HEK293 (cell line): ENCODE measurements at regions not wholly inside any gene's neighbourhood (a gene's known extent, or its start where the extent isn't known, plus 50 kb on each side); places are given as distances from the start of the nearest gene placed in this dataset.

Source experiments
- CTCF ChIA-PET: fragments of 350-600 bp; formaldehyde crosslinking; extraction: SDS; loops from one replicate; lab custom pipeline; 2021; ENCODE audit warnings: antibody characterized with exemption; lab: Yijun Ruan, JAX
- POLR2A ChIA-PET: fragments of 300-600 bp; formaldehyde crosslinking; extraction: SDS; loops from one replicate; lab custom pipeline; 2020; ENCODE audit warnings: antibody characterized with exemption, inconsistent platforms; lab: Yijun Ruan, JAX
- H3K27ac ChIP-seq: fragments of 200-500 bp; sonication (Bioruptor generic); 2 replicates; pipeline ENCODE4 v1.5.1; 2014; ENCODE audit warnings: low read depth, low read length, control low read depth, inconsistent platforms; ENCODE audit errors: extremely low read depth
- H3K36me3 ChIP-seq, 2 experiments: fragments of 200-500 bp in 1 of 2; sonication (Bioruptor generic) in 1 of 2; 1 replicate in 1 of 2; 2 replicates in 1 of 2; pipeline ENCODE4 v1.5.1; 2014 to 2017; ENCODE audit warnings: inconsistent platforms in 2 of 2, low read length in 2 of 2; ENCODE audit not compliant: control insufficient read depth in 2 of 2, insufficient read depth in 1 of 2
- H3K4me1 ChIP-seq: fragments of 200-500 bp; sonication (Bioruptor generic); 2 replicates; pipeline ENCODE4 v1.5.1; 2014; ENCODE audit warnings: mild to moderate bottlenecking, low read length, inconsistent platforms; ENCODE audit not compliant: control insufficient read depth, insufficient read depth
- H3K4me3 ChIP-seq: 2 replicates; pipeline ENCODE4 v1.5.1; 2011; ENCODE audit warnings: low read depth, mild to moderate bottlenecking, control low read depth, low read length, moderate library complexity
- H3K9me3 ChIP-seq: fragments of 200-500 bp; sonication (Bioruptor generic); 2 replicates; pipeline ENCODE4 v1.5.1; 2014; ENCODE audit warnings: low read depth, low read length, inconsistent platforms; ENCODE audit not compliant: control insufficient read depth, insufficient read depth
- EGR2 ChIP-seq: fragments of 450-650 bp; formaldehyde crosslinking; IDR thresholded peaks from 2 replicates; pipeline ENCODE4 v1.5.1; 2016; ENCODE audit warnings: low read depth, missing biosample characterization, missing genetic modification characterization
- KLF16 ChIP-seq: fragments of 450-650 bp; formaldehyde crosslinking; IDR thresholded peaks from 2 replicates; pipeline ENCODE4 v1.5.1; 2017; ENCODE audit warnings: missing biosample characterization, missing genetic modification characterization
- KLF8 ChIP-seq: fragments of 450-650 bp; formaldehyde crosslinking; IDR thresholded peaks from 2 replicates; pipeline ENCODE4 v1.5.1; 2016; ENCODE audit warnings: missing biosample characterization, missing genetic modification characterization
- SCRT2 ChIP-seq: fragments of 450-650 bp; formaldehyde crosslinking; IDR thresholded peaks from 2 replicates; pipeline ENCODE4 v1.5.1; 2016; ENCODE audit warnings: missing biosample characterization, missing genetic modification characterization
- WT1 ChIP-seq: fragments of 450-650 bp; formaldehyde crosslinking; IDR thresholded peaks from 2 replicates; pipeline ENCODE4 v1.5.1; 2016; ENCODE audit warnings: missing biosample characterization, missing genetic modification characterization
- ZFHX2 ChIP-seq: fragments of 450-650 bp; formaldehyde crosslinking; conservative IDR thresholded peaks from 2 replicates; pipeline ENCODE4 v1.5.1; 2016; ENCODE audit warnings: missing biosample characterization, missing genetic modification characterization
- ZFP3 ChIP-seq: fragments of 450-650 bp; formaldehyde crosslinking; IDR thresholded peaks from 2 replicates; pipeline ENCODE4 v1.5.1; 2016; ENCODE audit warnings: low read depth, missing biosample characterization, missing genetic modification characterization
- ZFP41 ChIP-seq: fragments of 450-650 bp; formaldehyde crosslinking; IDR thresholded peaks from 2 replicates; pipeline ENCODE4 v1.5.1; 2016; ENCODE audit warnings: missing biosample characterization, missing genetic modification characterization, borderline replicate concordance
- ZNF114 ChIP-seq: fragments of 450-650 bp; formaldehyde crosslinking; IDR thresholded peaks from 2 replicates; pipeline ENCODE4 v1.5.0; 2017; ENCODE audit warnings: missing biosample characterization, missing genetic modification characterization
- ZNF211 ChIP-seq: fragments of 450-650 bp; formaldehyde crosslinking; IDR thresholded peaks from 2 replicates; pipeline ENCODE4 v1.5.1; 2016; ENCODE audit warnings: low read depth, missing biosample characterization, missing genetic modification characterization
- ZNF266 ChIP-seq: fragments of 450-650 bp; formaldehyde crosslinking; IDR thresholded peaks from 2 replicates; pipeline ENCODE4 v1.5.1; 2016; ENCODE audit warnings: missing biosample characterization, missing genetic modification characterization, low read depth
- ZNF416 ChIP-seq: fragments of 450-650 bp; formaldehyde crosslinking; IDR thresholded peaks from 2 replicates; pipeline ENCODE4 v1.5.1; 2016; ENCODE audit warnings: missing biosample characterization, missing genetic modification characterization
- ZNF521 ChIP-seq: fragments of 450-650 bp; formaldehyde crosslinking; IDR thresholded peaks from 2 replicates; pipeline ENCODE4 v1.5.1; 2017; ENCODE audit warnings: missing biosample characterization, mild to moderate bottlenecking, missing genetic modification characterization
- ZNF544 ChIP-seq: fragments of 450-650 bp; formaldehyde crosslinking; IDR thresholded peaks from 2 replicates; pipeline ENCODE4 v1.5.0; 2017; ENCODE audit warnings: missing biosample characterization, missing genetic modification characterization
- ZNF623 ChIP-seq: fragments of 450-650 bp; formaldehyde crosslinking; IDR thresholded peaks from 2 replicates; pipeline ENCODE4 v1.5.1; 2016; ENCODE audit warnings: missing biosample characterization, missing genetic modification characterization
- ZNF660 ChIP-seq: fragments of 450-650 bp; IDR thresholded peaks from 2 replicates; pipeline ENCODE4 v1.5.1; 2018; ENCODE audit warnings: missing biosample characterization, mild to moderate bottlenecking, missing genetic modification characterization
- ZNF664 ChIP-seq: fragments of 450-650 bp; formaldehyde crosslinking; IDR thresholded peaks from 2 replicates; pipeline ENCODE4 v1.5.1; 2016; ENCODE audit warnings: missing biosample characterization, missing genetic modification characterization
- TF ChIP-seq, protein P1 (sequence below): fragments of 450-650 bp; formaldehyde crosslinking; IDR thresholded peaks from 2 replicates; pipeline ENCODE4 v1.5.1; 2016; ENCODE audit warnings: missing biosample characterization, missing genetic modification characterization, borderline replicate concordance
- TF ChIP-seq, protein P2 (sequence below): fragments of 450-650 bp; formaldehyde crosslinking; IDR thresholded peaks from 2 replicates; pipeline ENCODE4 v1.5.1; 2017; ENCODE audit warnings: missing biosample characterization, mild to moderate bottlenecking, missing genetic modification characterization, moderate library complexity
- TF ChIP-seq, protein P3 (sequence below): fragments of 450-650 bp; formaldehyde crosslinking; IDR thresholded peaks from 2 replicates; pipeline ENCODE4 v1.5.1; 2016; ENCODE audit warnings: missing biosample characterization, missing genetic modification characterization
- TF ChIP-seq, protein P4 (sequence below): fragments of 450-650 bp; formaldehyde crosslinking; IDR thresholded peaks from 2 replicates; pipeline ENCODE4 v1.5.1; 2016; ENCODE audit warnings: missing biosample characterization, missing genetic modification characterization

DNA sequence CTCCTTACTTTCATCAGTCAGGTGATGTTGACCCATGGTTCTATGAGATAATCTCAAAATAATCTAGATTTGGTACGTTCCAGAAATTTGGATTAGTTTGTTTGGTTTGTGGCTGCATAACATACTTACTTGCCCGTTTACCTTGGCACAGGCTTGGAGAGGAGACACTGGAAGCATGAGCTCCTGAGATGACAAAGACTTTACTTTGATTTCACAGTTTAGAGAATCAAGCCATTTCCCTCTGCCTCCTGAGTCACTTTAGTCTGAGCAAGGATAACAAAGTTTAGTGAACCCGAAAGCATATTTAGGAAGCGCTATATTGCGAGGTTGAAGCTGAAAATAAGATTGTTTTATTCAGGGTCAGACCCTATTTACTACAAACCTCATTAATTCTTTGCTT lies 643.4 kb downstream of the QKI start (continued):
- TF ChIP-seq, protein P1, sequence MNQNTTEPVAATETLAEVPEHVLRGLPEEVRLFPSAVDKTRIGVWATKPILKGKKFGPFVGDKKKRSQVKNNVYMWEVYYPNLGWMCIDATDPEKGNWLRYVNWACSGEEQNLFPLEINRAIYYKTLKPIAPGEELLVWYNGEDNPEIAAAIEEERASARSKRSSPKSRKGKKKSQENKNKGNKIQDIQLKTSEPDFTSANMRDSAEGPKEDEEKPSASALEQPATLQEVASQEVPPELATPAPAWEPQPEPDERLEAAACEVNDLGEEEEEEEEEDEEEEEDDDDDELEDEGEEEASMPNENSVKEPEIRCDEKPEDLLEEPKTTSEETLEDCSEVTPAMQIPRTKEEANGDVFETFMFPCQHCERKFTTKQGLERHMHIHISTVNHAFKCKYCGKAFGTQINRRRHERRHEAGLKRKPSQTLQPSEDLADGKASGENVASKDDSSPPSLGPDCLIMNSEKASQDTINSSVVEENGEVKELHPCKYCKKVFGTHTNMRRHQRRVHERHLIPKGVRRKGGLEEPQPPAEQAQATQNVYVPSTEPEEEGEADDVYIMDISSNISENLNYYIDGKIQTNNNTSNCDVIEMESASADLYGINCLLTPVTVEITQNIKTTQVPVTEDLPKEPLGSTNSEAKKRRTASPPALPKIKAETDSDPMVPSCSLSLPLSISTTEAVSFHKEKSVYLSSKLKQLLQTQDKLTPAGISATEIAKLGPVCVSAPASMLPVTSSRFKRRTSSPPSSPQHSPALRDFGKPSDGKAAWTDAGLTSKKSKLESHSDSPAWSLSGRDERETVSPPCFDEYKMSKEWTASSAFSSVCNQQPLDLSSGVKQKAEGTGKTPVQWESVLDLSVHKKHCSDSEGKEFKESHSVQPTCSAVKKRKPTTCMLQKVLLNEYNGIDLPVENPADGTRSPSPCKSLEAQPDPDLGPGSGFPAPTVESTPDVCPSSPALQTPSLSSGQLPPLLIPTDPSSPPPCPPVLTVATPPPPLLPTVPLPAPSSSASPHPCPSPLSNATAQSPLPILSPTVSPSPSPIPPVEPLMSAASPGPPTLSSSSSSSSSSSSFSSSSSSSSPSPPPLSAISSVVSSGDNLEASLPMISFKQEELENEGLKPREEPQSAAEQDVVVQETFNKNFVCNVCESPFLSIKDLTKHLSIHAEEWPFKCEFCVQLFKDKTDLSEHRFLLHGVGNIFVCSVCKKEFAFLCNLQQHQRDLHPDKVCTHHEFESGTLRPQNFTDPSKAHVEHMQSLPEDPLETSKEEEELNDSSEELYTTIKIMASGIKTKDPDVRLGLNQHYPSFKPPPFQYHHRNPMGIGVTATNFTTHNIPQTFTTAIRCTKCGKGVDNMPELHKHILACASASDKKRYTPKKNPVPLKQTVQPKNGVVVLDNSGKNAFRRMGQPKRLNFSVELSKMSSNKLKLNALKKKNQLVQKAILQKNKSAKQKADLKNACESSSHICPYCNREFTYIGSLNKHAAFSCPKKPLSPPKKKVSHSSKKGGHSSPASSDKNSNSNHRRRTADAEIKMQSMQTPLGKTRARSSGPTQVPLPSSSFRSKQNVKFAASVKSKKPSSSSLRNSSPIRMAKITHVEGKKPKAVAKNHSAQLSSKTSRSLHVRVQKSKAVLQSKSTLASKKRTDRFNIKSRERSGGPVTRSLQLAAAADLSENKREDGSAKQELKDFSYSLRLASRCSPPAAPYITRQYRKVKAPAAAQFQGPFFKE (tag by site-specific recombination) = no peak
- TF ChIP-seq ZNF416 (tag by site-specific recombination) = no peak
- TF ChIP-seq ZNF623 (tag by site-specific recombination) = no peak
- no peak for TF ChIP-seq ZNF664 (tag by site-specific recombination)
- no peak for TF ChIP-seq KLF16
- TF ChIP-seq, protein P2, sequence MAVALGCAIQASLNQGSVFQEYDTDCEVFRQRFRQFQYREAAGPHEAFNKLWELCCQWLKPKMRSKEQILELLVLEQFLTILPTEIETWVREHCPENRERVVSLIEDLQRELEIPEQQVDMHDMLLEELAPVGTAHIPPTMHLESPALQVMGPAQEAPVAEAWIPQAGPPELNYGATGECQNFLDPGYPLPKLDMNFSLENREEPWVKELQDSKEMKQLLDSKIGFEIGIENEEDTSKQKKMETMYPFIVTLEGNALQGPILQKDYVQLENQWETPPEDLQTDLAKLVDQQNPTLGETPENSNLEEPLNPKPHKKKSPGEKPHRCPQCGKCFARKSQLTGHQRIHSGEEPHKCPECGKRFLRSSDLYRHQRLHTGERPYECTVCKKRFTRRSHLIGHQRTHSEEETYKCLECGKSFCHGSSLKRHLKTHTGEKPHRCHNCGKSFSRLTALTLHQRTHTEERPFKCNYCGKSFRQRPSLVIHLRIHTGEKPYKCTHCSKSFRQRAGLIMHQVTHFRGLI (tag by site-specific recombination) = no peak

DNA sequence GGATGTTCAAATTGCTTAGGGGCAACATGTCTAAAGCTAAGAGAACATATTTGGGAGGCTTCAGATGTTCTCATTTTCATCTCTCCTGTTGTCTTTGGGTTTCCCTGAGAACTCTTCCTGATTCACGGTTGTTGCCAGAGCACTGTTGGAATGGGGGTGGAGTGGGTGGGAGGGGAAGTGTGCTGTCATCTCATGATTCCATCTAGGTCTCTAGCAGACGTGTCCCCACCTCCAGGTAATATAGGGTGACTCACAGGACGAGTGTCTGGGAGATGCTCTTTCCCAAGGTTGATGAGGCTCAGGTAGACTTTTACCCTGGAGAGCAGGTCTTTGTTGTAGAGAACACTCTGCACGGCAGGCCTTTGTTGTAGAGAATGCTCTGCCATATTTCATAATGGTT lies 636.9 kb downstream of the QKI start:
- H3K9me3 ChIP-seq = no peaks in the 10 kb centered on the region
- no peak overlapping the region for H3K27ac ChIP-seq
- ChIA-PET POLR2A (no interaction called here), CTCF (interaction anchor here (0.8 kb wide), 1 partner anchor 16 kb away, joined by 3 read pairs; no protein-coding TSS in a partner anchor)
- TF ChIP-seq WT1 = no peak
- no peak for TF ChIP-seq ZNF114 (tag by site-specific recombination)
- TF ChIP-seq ZFHX2 (tag by site-specific recombination) = peak; percentile 24; the same call in 1 of the 2 replicates
- TF ChIP-seq ZNF544 (tag by site-specific recombination) = no peak
- TF ChIP-seq ZNF660 (tag by site-specific recombination) = no peak
- peak; percentile 31; the same call in 1 of the 2 replicates for TF ChIP-seq EGR2 (tag by site-specific recombination)
- TF ChIP-seq, protein P3, sequence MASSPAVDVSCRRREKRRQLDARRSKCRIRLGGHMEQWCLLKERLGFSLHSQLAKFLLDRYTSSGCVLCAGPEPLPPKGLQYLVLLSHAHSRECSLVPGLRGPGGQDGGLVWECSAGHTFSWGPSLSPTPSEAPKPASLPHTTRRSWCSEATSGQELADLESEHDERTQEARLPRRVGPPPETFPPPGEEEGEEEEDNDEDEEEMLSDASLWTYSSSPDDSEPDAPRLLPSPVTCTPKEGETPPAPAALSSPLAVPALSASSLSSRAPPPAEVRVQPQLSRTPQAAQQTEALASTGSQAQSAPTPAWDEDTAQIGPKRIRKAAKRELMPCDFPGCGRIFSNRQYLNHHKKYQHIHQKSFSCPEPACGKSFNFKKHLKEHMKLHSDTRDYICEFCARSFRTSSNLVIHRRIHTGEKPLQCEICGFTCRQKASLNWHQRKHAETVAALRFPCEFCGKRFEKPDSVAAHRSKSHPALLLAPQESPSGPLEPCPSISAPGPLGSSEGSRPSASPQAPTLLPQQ (tag by site-specific recombination) = no peak
- H3K4me1 ChIP-seq = no peaks in the 10 kb centered on the region
- H3K36me3 ChIP-seq = no peaks in the 10 kb centered on the region
- H3K4me3 ChIP-seq = no peak overlapping the region

DNA sequence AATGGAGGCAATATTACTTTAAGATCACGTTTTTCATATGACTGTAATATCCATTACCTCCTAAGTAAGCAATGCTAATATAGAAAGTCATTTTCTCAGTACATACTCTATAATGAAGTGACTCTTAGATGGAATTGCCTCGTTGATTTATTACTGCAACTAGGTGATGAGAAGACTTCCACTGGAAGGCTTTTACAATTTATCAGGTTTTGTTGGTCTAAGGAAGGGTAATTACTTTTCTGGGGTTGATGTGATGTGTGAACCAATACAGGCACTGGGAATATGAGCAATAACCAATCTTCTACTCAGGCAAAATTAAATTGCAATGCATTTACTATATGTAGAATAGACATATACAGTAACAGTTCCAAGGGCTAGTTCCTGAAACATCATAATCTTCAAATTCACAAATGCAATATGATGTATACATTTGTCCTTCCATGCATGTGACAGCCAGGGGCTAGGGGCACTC lies 635.0 kb downstream of the QKI start:
- Histone ChIP-seq H3K4me1 (no peaks in the 10 kb centered on the region), H3K9me3 (no peaks in the 10 kb centered on the region), H3K27ac (no peak overlapping the region), H3K36me3 (no peaks in the 10 kb centered on the region), H3K4me3 (no peak overlapping the region)
- CTCF ChIA-PET = no interaction called here
- POLR2A ChIA-PET = no interaction called here
- TF ChIP-seq KLF8 (tag by site-specific recombination) (no peak), SCRT2 (no peak), ZFP3 (tag by site-specific recombination) (no peak), ZFP41 (no peak), ZNF521 (tag by site-specific recombination) (no peak), ZNF266 (tag by site-specific recombination) (no peak), ZNF211 (tag by site-specific recombination) (no peak)
- TF ChIP-seq, protein P4, sequence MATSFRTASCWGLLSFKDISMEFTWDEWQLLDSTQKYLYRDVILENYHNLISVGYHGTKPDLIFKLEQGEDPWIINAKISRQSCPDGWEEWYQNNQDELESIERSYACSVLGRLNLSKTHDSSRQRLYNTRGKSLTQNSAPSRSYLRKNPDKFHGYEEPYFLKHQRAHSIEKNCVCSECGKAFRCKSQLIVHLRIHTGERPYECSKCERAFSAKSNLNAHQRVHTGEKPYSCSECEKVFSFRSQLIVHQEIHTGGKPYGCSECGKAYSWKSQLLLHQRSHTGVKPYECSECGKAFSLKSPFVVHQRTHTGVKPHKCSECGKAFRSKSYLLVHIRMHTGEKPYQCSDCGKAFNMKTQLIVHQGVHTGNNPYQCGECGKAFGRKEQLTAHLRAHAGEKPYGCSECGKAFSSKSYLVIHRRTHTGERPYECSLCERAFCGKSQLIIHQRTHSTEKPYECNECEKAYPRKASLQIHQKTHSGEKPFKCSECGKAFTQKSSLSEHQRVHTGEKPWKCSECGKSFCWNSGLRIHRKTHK (tag by site-specific recombination) = no peak
